ENCODE measurements at regions not wholly inside any gene's neighbourhood (a gene's known extent, or its start where the extent isn't known, plus 50 kb on each side); places are given as distances from the start of the nearest gene placed in this dataset.

GRCh38 chr4:133637161-133637560, 488.1 kb downstream of the PCDH10 start:
- H3K4me3 ChIP-seq: no peak overlapping the region
- H3K4me1 ChIP-seq: no peaks in the 10 kb centered on the region
- no peak overlapping the region for H3K27ac ChIP-seq
- 86 to 88% methylated on average over 2 of the region's 2 CpGs for WGBS, 2 donors (ENCODE audit: low coverage in 1 of 2)
- DNase-seq: no peak
- no peaks in the 10 kb centered on the region for H3K27me3 ChIP-seq
- no peaks in the 10 kb centered on the region for H3K36me3 ChIP-seq
- in situ Hi-C loops (cut with MboI; ENCODE audit: low pct_ligation_motif_present in 1 of 4, low pct_unique_long_range_greater_than_20kb in 1 of 4, low sequenced_read_pairs in 3 of 4): no loop called here
- TF ChIP-seq POLR2A (IDR thresholded peaks at IDR 0.05) (no peak), POLR2AphosphoS5 (IDR thresholded peaks at IDR 0.05) (no peak), EP300 (IDR thresholded peaks at IDR 0.05; ENCODE audit: low read depth) (no peak)
- TF ChIP-seq, protein P1, sequence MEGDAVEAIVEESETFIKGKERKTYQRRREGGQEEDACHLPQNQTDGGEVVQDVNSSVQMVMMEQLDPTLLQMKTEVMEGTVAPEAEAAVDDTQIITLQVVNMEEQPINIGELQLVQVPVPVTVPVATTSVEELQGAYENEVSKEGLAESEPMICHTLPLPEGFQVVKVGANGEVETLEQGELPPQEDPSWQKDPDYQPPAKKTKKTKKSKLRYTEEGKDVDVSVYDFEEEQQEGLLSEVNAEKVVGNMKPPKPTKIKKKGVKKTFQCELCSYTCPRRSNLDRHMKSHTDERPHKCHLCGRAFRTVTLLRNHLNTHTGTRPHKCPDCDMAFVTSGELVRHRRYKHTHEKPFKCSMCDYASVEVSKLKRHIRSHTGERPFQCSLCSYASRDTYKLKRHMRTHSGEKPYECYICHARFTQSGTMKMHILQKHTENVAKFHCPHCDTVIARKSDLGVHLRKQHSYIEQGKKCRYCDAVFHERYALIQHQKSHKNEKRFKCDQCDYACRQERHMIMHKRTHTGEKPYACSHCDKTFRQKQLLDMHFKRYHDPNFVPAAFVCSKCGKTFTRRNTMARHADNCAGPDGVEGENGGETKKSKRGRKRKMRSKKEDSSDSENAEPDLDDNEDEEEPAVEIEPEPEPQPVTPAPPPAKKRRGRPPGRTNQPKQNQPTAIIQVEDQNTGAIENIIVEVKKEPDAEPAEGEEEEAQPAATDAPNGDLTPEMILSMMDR (IDR thresholded peaks at IDR 0.05): no peak
- intact Hi-C loops (cut with DNase I; ENCODE audit: low total_unique reads): no loop called here
- peaks cover 0 to 3% of the 10 kb centered on the region in 2 donors for H3K9me3 ChIP-seq

DNA sequence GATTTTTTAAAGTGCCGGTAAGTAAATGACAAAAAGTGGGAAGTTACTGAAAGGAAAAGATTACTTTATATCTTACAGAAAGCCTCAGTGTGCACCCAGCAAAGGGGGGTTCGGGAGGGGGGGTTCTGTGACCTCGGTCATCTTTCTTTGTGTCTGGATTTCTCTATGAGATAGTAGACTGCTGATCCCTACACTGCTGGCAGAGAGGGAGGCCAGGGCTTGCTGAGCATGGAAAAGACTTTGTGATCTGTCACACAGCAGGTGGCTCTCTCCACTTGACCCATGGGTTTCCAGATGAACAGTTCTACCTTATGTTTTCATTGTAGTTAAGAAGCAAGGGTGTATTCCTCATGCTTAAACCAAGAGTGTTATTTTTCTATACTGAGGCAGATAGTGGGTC, 475.6 kb downstream of the PCDH10 start:
- in situ Hi-C loops (cut with MboI; ENCODE audit: low pct_ligation_motif_present in 1 of 4, low pct_unique_long_range_greater_than_20kb in 1 of 4, low sequenced_read_pairs in 3 of 4) (no loop called here), intact Hi-C loops (cut with DNase I; ENCODE audit: low total_unique reads) (no loop called here)
- 10 to 32% methylated on average over 3 of the region's 3 CpGs for WGBS, 2 donors (ENCODE audit: low coverage in 1 of 2)
- Histone ChIP-seq H3K9me3 (no peaks in the 10 kb centered on the region), H3K36me3 (no peaks in the 10 kb centered on the region), H3K27ac (no peak overlapping the region), H3K4me1 (no peaks in the 10 kb centered on the region), H3K27me3 (no peaks in the 10 kb centered on the region), H3K4me3 (no peak overlapping the region)
- TF ChIP-seq POLR2A (IDR thresholded peaks at IDR 0.05) (no peak), EP300 (IDR thresholded peaks at IDR 0.05; ENCODE audit: low read depth) (no peak), POLR2AphosphoS5 (IDR thresholded peaks at IDR 0.05) (no peak)
- TF ChIP-seq, protein P1 (IDR thresholded peaks at IDR 0.05): no peak
- DNase-seq: no peak

GRCh38 chr4:133623847-133624246, 474.8 kb downstream of the PCDH10 start:
- WGBS, 2 donors (ENCODE audit: low coverage in 1 of 2): 49 to 52% methylated on average over 2 of the region's 2 CpGs
- no peak overlapping the region for H3K4me3 ChIP-seq
- no peaks in the 10 kb centered on the region for H3K9me3 ChIP-seq
- in situ Hi-C loops (cut with MboI; ENCODE audit: low pct_ligation_motif_present in 1 of 4, low pct_unique_long_range_greater_than_20kb in 1 of 4, low sequenced_read_pairs in 3 of 4) (no loop called here), intact Hi-C loops (cut with DNase I; ENCODE audit: low total_unique reads) (no loop called here)
- no peak for DNase-seq
- no peaks in the 10 kb centered on the region for H3K4me1 ChIP-seq
- H3K36me3 ChIP-seq: no peaks in the 10 kb centered on the region
- no peak overlapping the region for H3K27ac ChIP-seq
- no peaks in the 10 kb centered on the region for H3K27me3 ChIP-seq
- no peak for TF ChIP-seq POLR2A (IDR thresholded peaks at IDR 0.05)
- no peak for TF ChIP-seq EP300 (IDR thresholded peaks at IDR 0.05; ENCODE audit: low read depth)
- TF ChIP-seq POLR2AphosphoS5 (IDR thresholded peaks at IDR 0.05): no peak
- TF ChIP-seq, protein P1 (IDR thresholded peaks at IDR 0.05): no peak

GRCh38 chr4:133621628-133622027, 472.5 kb downstream of the PCDH10 start:
- Histone ChIP-seq H3K9me3 (no peaks in the 10 kb centered on the region), H3K36me3 (no peaks in the 10 kb centered on the region), H3K4me3 (no peak overlapping the region), H3K27ac (no peak overlapping the region), H3K4me1 (no peaks in the 10 kb centered on the region), H3K27me3 (no peaks in the 10 kb centered on the region)
- TF ChIP-seq POLR2A (IDR thresholded peaks at IDR 0.05) (no peak), EP300 (IDR thresholded peaks at IDR 0.05; ENCODE audit: low read depth) (no peak)
- 50 to 57% methylated on average over 1 of the region's 1 CpG for WGBS, 2 donors (ENCODE audit: low coverage in 1 of 2)
- in situ Hi-C loops (cut with MboI; ENCODE audit: low pct_ligation_motif_present in 1 of 4, low pct_unique_long_range_greater_than_20kb in 1 of 4, low sequenced_read_pairs in 3 of 4) (no loop called here), intact Hi-C loops (cut with DNase I; ENCODE audit: low total_unique reads) (no loop called here)
- no peak for DNase-seq

DNA sequence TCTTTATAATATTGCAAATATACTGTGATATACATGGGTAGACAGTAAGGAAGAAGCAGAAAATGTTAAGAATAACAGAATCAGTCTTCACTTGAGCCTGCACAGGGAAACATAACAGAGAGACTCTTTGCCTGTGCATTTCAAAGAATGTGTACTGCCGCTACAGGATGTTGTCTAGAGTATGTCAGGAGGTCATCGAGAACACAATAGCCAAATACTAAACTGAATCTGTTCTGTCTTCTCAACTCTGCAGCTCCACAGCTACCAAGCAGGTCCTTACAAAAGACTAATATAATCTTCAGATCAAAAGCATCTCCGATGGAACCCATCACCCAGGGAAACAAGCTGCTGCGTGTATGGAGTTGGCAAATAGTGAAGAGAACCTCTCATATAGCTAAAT, 471.5 kb downstream of the PCDH10 start:
- Histone ChIP-seq H3K9me3 (no peaks in the 10 kb centered on the region), H3K27me3 (no peaks in the 10 kb centered on the region), H3K36me3 (no peaks in the 10 kb centered on the region), H3K4me3 (no peak overlapping the region), H3K4me1 (no peaks in the 10 kb centered on the region), H3K27ac (no peak overlapping the region)
- in situ Hi-C loops (cut with MboI; ENCODE audit: low pct_ligation_motif_present in 1 of 4, low pct_unique_long_range_greater_than_20kb in 1 of 4, low sequenced_read_pairs in 3 of 4): no loop called here
- TF ChIP-seq, protein P1 (IDR thresholded peaks at IDR 0.05): no peak
- TF ChIP-seq POLR2A (IDR thresholded peaks at IDR 0.05): no peak
- TF ChIP-seq POLR2AphosphoS5 (IDR thresholded peaks at IDR 0.05): no peak
- no peak for TF ChIP-seq EP300 (IDR thresholded peaks at IDR 0.05; ENCODE audit: low read depth)
- 62 to 68% methylated on average over 2 to 4 of the region's 4 CpGs for WGBS, 2 donors (ENCODE audit: low coverage in 1 of 2)
- intact Hi-C loops (cut with DNase I; ENCODE audit: low total_unique reads): no loop called here
- DNase-seq: no peak
